ENCODE measurements at regions not wholly inside any gene's neighbourhood (a gene's known extent, or its start where the extent isn't known, plus 50 kb on each side); places are given as distances from the start of the nearest gene placed in this dataset.
"Not testable (repeated sequence)": the region's sequence is repeated elsewhere in the genome, so short reads cannot be mapped to it uniquely, and the experiment has no call there.

GRCh38 chr7:13130321-13130720, 442.9 kb downstream of the ARL4A start:
- Histone ChIP-seq H3K4me2 (ENCODE audit: insufficient read depth, low read length) (no peak overlapping the region), H3K9me3 (replicated peaks; ENCODE audit: control insufficient read depth, insufficient read depth, low read length) (no peaks in the 10 kb centered on the region), H3K27me3 (ENCODE audit: control insufficient read depth in 2 of 2, insufficient read depth in 2 of 2, low read length in 2 of 2) (no peaks in the 10 kb centered on the region), H3K27ac (ENCODE audit: insufficient read depth, low read depth, low read length) (no peak overlapping the region), H2AFZ (ENCODE audit: low read depth, low read length) (no peak overlapping the region), H3K4me3 (replicated peaks in 1 of 3; ENCODE audit: insufficient read depth in 1 of 3, low read depth in 1 of 3, low read length in 3 of 3) (no peak overlapping the region), H3K9me1 (replicated peaks; ENCODE audit: control insufficient read depth, extremely low read depth, insufficient read depth, low read length) (no peaks in the 10 kb centered on the region), H3K9ac (replicated peaks; ENCODE audit: extremely low read depth, insufficient read depth, low read length) (no peak overlapping the region), H3K36me3 (ENCODE audit: control insufficient read depth in 2 of 2, extremely low read depth in 1 of 2, insufficient read depth in 2 of 2, low read length in 2 of 2) (no peaks in the 10 kb centered on the region), H4K20me1 (replicated peaks; ENCODE audit: control insufficient read depth, extremely low read depth, insufficient read depth, low read length) (no peaks in the 10 kb centered on the region), H3K79me2 (ENCODE audit: control insufficient read depth, insufficient read depth, low read length) (no peaks in the 10 kb centered on the region), H3K4me1 (ENCODE audit: control insufficient read depth, extremely low read depth, insufficient read depth, low read length) (no peaks in the 10 kb centered on the region)
- dilution Hi-C loops (cut with MboI; ENCODE audit: extremely low pct_ligation_motif_present, low sequenced_read_pairs) (no loop called here), intact Hi-C loops (cut with micrococcal nuclease) (no loop called here)
- DNase-seq (ENCODE audit: low read depth, low spot score) (no peak), FAIRE-seq (no peak)
- ChIA-PET POLR2A (no interaction called here), CTCF (interaction anchor here (1.7 to 2.4 kb wide), 2 partner anchors 13 to 443 kb away, joined by 4 to 9 read pairs; partner anchors contain the start of gene ARL4A)
- BruUV-seq (replicated peaks), result no TSS peak
- TF ChIP-seq POLR2A (IDR thresholded peaks at IDR 0.05; ENCODE audit: low read depth, low read length) (no peak), JUN (IDR thresholded peaks at IDR 0.05; ENCODE audit: borderline replicate concordance, insufficient read depth, insufficient read length, low read depth) (no peak)

DNA sequence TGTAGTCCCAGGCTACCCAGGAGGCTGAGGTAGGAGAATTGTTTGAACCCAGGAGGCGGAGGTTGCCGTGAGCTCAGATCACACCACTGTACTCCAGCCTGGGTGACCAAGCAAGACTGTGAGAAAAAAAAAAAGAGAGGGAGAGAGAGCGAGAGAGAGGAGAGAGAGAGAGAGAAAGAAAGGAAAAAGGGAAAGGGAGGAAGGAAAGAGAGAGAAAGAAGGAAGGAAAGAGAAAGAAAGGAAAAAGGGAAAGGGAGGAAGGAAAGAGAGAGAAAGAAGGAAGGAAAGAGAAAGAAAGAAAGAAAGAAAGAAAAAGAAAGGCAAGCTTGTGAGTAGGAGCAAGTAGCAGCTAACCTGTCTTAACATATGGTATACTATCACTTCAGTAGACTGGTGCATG, 443.5 kb downstream of the ARL4A start:
- H3K9ac ChIP-seq (replicated peaks; ENCODE audit: extremely low read depth, insufficient read depth, low read length); H3K79me2 ChIP-seq (ENCODE audit: control insufficient read depth, insufficient read depth, low read length); BruUV-seq (replicated peaks); H3K27ac ChIP-seq (ENCODE audit: insufficient read depth, low read depth, low read length); H4K20me1 ChIP-seq (replicated peaks; ENCODE audit: control insufficient read depth, extremely low read depth, insufficient read depth, low read length); H3K9me3 ChIP-seq (replicated peaks; ENCODE audit: control insufficient read depth, insufficient read depth, low read length); H3K27me3 ChIP-seq (ENCODE audit: control insufficient read depth in 2 of 2, insufficient read depth in 2 of 2, low read length in 2 of 2); FAIRE-seq; H3K4me1 ChIP-seq (ENCODE audit: control insufficient read depth, extremely low read depth, insufficient read depth, low read length); intact Hi-C loops (cut with micrococcal nuclease); H3K9me1 ChIP-seq (replicated peaks; ENCODE audit: control insufficient read depth, extremely low read depth, insufficient read depth, low read length); dilution Hi-C loops (cut with MboI; ENCODE audit: extremely low pct_ligation_motif_present, low sequenced_read_pairs); H3K4me2 ChIP-seq (ENCODE audit: insufficient read depth, low read length); H3K4me3 ChIP-seq (replicated peaks in 1 of 3; ENCODE audit: insufficient read depth in 1 of 3, low read depth in 1 of 3, low read length in 3 of 3); POLR2A ChIA-PET; H2AFZ ChIP-seq (ENCODE audit: low read depth, low read length); DNase-seq (ENCODE audit: low read depth, low spot score); H3K36me3 ChIP-seq (ENCODE audit: control insufficient read depth in 2 of 2, extremely low read depth in 1 of 2, insufficient read depth in 2 of 2, low read length in 2 of 2): not testable (repeated sequence)
- CTCF ChIA-PET, result interaction anchor here (1.4 to 2.4 kb wide), 3 partner anchors 13 to 444 kb away, joined by 4 to 9 read pairs (median 4); partner anchors contain the start of gene ARL4A

Data from endothelial cell of umbilical vein (primary cell).